Endothelial cell of umbilical vein (primary cell): ENCODE measurements at regions not wholly inside any gene's neighbourhood (a gene's known extent, or its start where the extent isn't known, plus 50 kb on each side); places are given as distances from the start of the nearest gene placed in this dataset.

Experiments
- BruUV-seq: library from RNA; stranded (reverse); fragments of 400-500 nt; replicated peaks from 2 replicates; lab custom pipeline; 2021; lab: Mats Ljungman, UMichigan
- CTCF ChIA-PET: fragments of 300-600, 350-600 bp; sonication (Branson Sonifier 250); formaldehyde crosslinking; loops from one replicate; lab custom pipeline; 2021; ENCODE audit warnings: antibody characterized with exemption, inconsistent platforms; lab: Charles Lee
- POLR2A ChIA-PET: fragments of 300-600, 350-600 bp; sonication (Branson Sonifier 250); formaldehyde crosslinking; loops from one replicate; lab custom pipeline; 2021; ENCODE audit warnings: antibody characterized with exemption, inconsistent platforms; lab: Charles Lee
- DNase-seq: peaks from one replicate; pipeline ENCODE4 v3.0.0-alpha.2; 2011; ENCODE audit warnings: low read depth, low spot score
- FAIRE-seq: peaks from 2 replicates; lab custom pipeline; 2011; peaks lifted over from hg19 to GRCh38; lab: Jason Lieb, UNC
- H2AFZ ChIP-seq: 2 replicates; pipeline ENCODE4 v1.6.0; 2012; ENCODE audit warnings: low read depth, low read length, control low read depth, inconsistent platforms
- H3K27ac ChIP-seq: 2 replicates; pipeline ENCODE4 v1.5.1; 2011; ENCODE audit warnings: low read depth, mild to moderate bottlenecking, control low read depth, low read length, moderate library complexity; ENCODE audit not compliant: insufficient read depth
- H3K27me3 ChIP-seq, 2 experiments: 2 replicates each; pipeline versions ENCODE4 v1.6.0 to v1.6.1; 2011; ENCODE audit warnings: low read length in 2 of 2, mixed read lengths in 1 of 2; ENCODE audit not compliant: control insufficient read depth in 2 of 2, insufficient read depth in 2 of 2
- H3K36me3 ChIP-seq, 2 experiments: 2 replicates in 1 of 2; 3 replicates in 1 of 2; pipeline ENCODE4 v1.5.1; 2011; ENCODE audit warnings: low read length in 2 of 2, mild to moderate bottlenecking in 1 of 2, moderate library complexity in 1 of 2; ENCODE audit not compliant: control insufficient read depth in 2 of 2, insufficient read depth in 2 of 2; ENCODE audit errors: extremely low read depth in 1 of 2
- H3K4me1 ChIP-seq: 3 replicates; pipeline ENCODE4 v1.5.1; 2011; ENCODE audit warnings: mild to moderate bottlenecking, low read length; ENCODE audit not compliant: control insufficient read depth, insufficient read depth; ENCODE audit errors: extremely low read depth
- H3K4me2 ChIP-seq: 2 replicates; pipeline ENCODE4 v1.6.1; 2011; ENCODE audit warnings: low read length, control low read depth, mixed read lengths; ENCODE audit not compliant: insufficient read depth
- H3K4me3 ChIP-seq, 3 experiments: fragments of 200-600 bp in 1 of 3; sonication (generic), shearing (Covaris generic) in 1 of 3; replicated peaks in 1 of 3; 2 replicates each; pipeline ENCODE4 v1.5.1; 2011 to 2016; ENCODE audit warnings: control low read depth in 3 of 3, low read length in 3 of 3, mild to moderate bottlenecking in 2 of 3, inconsistent platforms in 1 of 3, low read depth in 1 of 3, moderate library complexity in 1 of 3; ENCODE audit not compliant: insufficient read depth in 1 of 3
- H3K79me2 ChIP-seq: 2 replicates; pipeline ENCODE4 v1.6.0; 2012; ENCODE audit warnings: low read length, inconsistent platforms; ENCODE audit not compliant: control insufficient read depth, insufficient read depth
- H3K9ac ChIP-seq: replicated peaks from 2 replicates; pipeline ENCODE3; 2011; ENCODE audit warnings: low read length, control low read depth; ENCODE audit not compliant: insufficient read depth; ENCODE audit errors: extremely low read depth
- H3K9me1 ChIP-seq: replicated peaks from 3 replicates; pipeline ENCODE4 v1.6.0; 2011; ENCODE audit warnings: mild to moderate bottlenecking, low read length; ENCODE audit not compliant: control insufficient read depth, insufficient read depth; ENCODE audit errors: extremely low read depth
- H3K9me3 ChIP-seq: replicated peaks from 2 replicates; pipeline ENCODE4 v1.5.1; 2012; ENCODE audit warnings: low read length, inconsistent platforms; ENCODE audit not compliant: control insufficient read depth, insufficient read depth
- H4K20me1 ChIP-seq: replicated peaks from 2 replicates; pipeline ENCODE3; 2011; ENCODE audit warnings: mild to moderate bottlenecking, low read length; ENCODE audit not compliant: control insufficient read depth, insufficient read depth; ENCODE audit errors: extremely low read depth
- EZH2 ChIP-seq: IDR thresholded peaks from 2 replicates; pipeline ENCODE4 v1.6.1; 2012; ENCODE audit warnings: borderline replicate concordance, low read depth, mild to moderate bottlenecking, moderate library complexity, low read length, inconsistent platforms; ENCODE audit not compliant: severe bottlenecking
- FOS ChIP-seq: IDR thresholded peaks from 2 replicates; pipeline ENCODE4 v1.6.1; 2011; ENCODE audit warnings: mild to moderate bottlenecking, low read length, moderate library complexity, borderline replicate concordance; ENCODE audit not compliant: insufficient read depth
- GATA2 ChIP-seq: IDR thresholded peaks from 2 replicates; pipeline ENCODE4 v1.7.0; 2011; ENCODE audit warnings: low read depth, mild to moderate bottlenecking, moderate library complexity, mixed read lengths, low read length; ENCODE audit not compliant: insufficient read length, insufficient read depth
- JUN ChIP-seq: IDR thresholded peaks from 2 replicates; pipeline ENCODE4 v1.6.1; 2011; ENCODE audit warnings: borderline replicate concordance, low read depth; ENCODE audit not compliant: insufficient read length, insufficient read depth
- MYC ChIP-seq: IDR thresholded peaks from one replicate; pipeline ENCODE4 v1.6.1; 2011; ENCODE audit warnings: mild to moderate bottlenecking, low read depth, low read length
- POLR2A ChIP-seq: IDR thresholded peaks from 2 replicates; pipeline ENCODE4 v1.6.1; 2012; ENCODE audit warnings: low read depth, mild to moderate bottlenecking, control low read depth, low read length
- POLR2AphosphoS5 ChIP-seq: IDR thresholded peaks from 2 replicates; pipeline ENCODE4 v1.6.1; 2012; ENCODE audit warnings: low read depth, mild to moderate bottlenecking, control low read depth, low read length, moderate library complexity; ENCODE audit not compliant: insufficient read depth
- dilution Hi-C: fragments of 300-500 bp; cut with MboI; formaldehyde crosslinking; loops from one replicate; pipeline ENCODE4 v1.15.0; 2019; ENCODE audit warnings: low sequenced_read_pairs; ENCODE audit not compliant: extremely low pct_ligation_motif_present
- intact Hi-C: fragments of 100-400 bp; cut with micrococcal nuclease; formaldehyde crosslinking; loops from one replicate; pipeline ENCODE4 v1.10.0; 2022
- TF ChIP-seq, protein P1 (sequence below): IDR thresholded peaks from 2 replicates; pipeline ENCODE4 v1.6.1; 2011; ENCODE audit not compliant: insufficient read depth, insufficient read length
- TF ChIP-seq, protein P2 (sequence below), 2 donors: IDR thresholded peaks; 1 replicate in 1 of 2; 2 replicates in 1 of 2; pipeline ENCODE4 v1.5.1; 2011; ENCODE audit warnings: low read length in 2 of 2, mild to moderate bottlenecking in 2 of 2, moderate library complexity in 2 of 2, control low read depth in 1 of 2, inconsistent platforms in 1 of 2, low read depth in 1 of 2; ENCODE audit not compliant: insufficient read depth in 1 of 2; ENCODE audit errors: extremely low read depth in 1 of 2

DNA sequence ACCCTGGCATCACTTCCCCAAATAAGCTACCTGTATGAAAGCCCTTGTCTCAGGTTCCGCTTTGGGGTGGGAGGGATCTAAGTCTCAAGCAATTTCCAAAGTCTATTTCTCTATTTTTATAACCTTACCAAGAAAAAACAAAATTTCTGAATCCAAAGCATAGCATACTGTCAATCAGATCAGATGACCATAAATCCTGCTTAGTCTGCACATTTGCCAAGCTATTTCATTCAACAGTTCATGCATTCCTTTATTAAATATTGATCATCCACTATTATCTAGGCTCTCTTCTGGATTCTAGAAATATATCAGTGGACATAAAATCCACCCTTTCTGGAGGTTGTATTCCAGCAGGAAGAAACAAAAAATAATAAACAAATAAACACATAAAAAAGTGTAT, 263.5 kb upstream of the USP15 start:
- CTCF ChIA-PET = no interaction called here
- no TSS peak for BruUV-seq
- Histone ChIP-seq H3K9me3 (no peaks in the 10 kb centered on the region), H3K4me1 (no peaks in the 10 kb centered on the region), H3K9ac (no peak overlapping the region), H3K36me3 (no peaks in the 10 kb centered on the region), H3K4me3 (no peak overlapping the region), H2AFZ (no peak overlapping the region), H3K4me2 (no peak overlapping the region), H3K9me1 (no peaks in the 10 kb centered on the region), H3K27ac (no peak overlapping the region), H3K27me3 (no peaks in the 10 kb centered on the region), H3K79me2 (no peaks in the 10 kb centered on the region), H4K20me1 (no peaks in the 10 kb centered on the region)
- no peak for DNase-seq
- FAIRE-seq = no peak
- dilution Hi-C loops (no loop called here), intact Hi-C loops (no loop called here)
- no peak for TF ChIP-seq GATA2
- TF ChIP-seq FOS = no peak
- no peak for TF ChIP-seq POLR2A
- no peak for TF ChIP-seq POLR2AphosphoS5
- TF ChIP-seq, protein P1, sequence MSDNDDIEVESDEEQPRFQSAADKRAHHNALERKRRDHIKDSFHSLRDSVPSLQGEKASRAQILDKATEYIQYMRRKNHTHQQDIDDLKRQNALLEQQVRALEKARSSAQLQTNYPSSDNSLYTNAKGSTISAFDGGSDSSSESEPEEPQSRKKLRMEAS = no peak
- TF ChIP-seq EZH2 = no peak
- TF ChIP-seq JUN = no peak
- TF ChIP-seq MYC = no peak
- TF ChIP-seq, protein P2, sequence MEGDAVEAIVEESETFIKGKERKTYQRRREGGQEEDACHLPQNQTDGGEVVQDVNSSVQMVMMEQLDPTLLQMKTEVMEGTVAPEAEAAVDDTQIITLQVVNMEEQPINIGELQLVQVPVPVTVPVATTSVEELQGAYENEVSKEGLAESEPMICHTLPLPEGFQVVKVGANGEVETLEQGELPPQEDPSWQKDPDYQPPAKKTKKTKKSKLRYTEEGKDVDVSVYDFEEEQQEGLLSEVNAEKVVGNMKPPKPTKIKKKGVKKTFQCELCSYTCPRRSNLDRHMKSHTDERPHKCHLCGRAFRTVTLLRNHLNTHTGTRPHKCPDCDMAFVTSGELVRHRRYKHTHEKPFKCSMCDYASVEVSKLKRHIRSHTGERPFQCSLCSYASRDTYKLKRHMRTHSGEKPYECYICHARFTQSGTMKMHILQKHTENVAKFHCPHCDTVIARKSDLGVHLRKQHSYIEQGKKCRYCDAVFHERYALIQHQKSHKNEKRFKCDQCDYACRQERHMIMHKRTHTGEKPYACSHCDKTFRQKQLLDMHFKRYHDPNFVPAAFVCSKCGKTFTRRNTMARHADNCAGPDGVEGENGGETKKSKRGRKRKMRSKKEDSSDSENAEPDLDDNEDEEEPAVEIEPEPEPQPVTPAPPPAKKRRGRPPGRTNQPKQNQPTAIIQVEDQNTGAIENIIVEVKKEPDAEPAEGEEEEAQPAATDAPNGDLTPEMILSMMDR (IDR thresholded peaks at IDR 0.05; ENCODE audit: extremely low read depth in 1 of 2, insufficient read depth in 1 of 2, low read depth in 1 of 2, low read length in 2 of 2) = no peak
- POLR2A ChIA-PET = no interaction called here
